GM10266 (cell line): ENCODE measurements at regions not wholly inside any gene's neighbourhood (a gene's known extent, or its start where the extent isn't known, plus 50 kb on each side); places are given as distances from the start of the nearest gene placed in this dataset.

ENCODE experiments used
- DNase-seq: peaks from one replicate; pipeline ENCODE4 v3.0.0; 2012; ENCODE audit errors: extremely low spot score
- TF ChIP-seq, protein P1 (sequence below): IDR thresholded peaks from 2 replicates; pipeline ENCODE4 v1.5.1; 2012; ENCODE audit warnings: mild to moderate bottlenecking, low read depth; ENCODE audit not compliant: control insufficient read depth, insufficient read depth; ENCODE audit errors: missing control alignments

DNA sequence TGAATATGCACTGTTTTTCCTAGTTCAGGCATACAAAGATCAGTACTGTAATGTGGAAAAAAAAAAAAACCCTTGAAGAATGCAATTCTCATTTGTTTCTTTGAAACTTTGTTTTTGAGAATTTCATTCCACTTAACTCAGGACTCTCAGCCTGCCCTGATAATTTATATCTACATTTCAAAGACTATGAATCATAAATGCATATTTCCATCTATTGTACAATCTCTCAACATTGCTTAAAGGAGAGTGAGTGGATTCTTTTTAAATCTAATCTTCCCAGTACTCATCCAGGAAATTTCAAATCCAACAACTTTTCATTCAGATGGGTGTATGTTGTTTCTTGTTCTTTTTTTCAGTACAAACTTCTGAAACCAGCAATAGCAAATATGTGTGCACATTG lies 322.2 kb upstream of the DDI1 start:
- DNase-seq: no peak
- TF ChIP-seq, protein P1, sequence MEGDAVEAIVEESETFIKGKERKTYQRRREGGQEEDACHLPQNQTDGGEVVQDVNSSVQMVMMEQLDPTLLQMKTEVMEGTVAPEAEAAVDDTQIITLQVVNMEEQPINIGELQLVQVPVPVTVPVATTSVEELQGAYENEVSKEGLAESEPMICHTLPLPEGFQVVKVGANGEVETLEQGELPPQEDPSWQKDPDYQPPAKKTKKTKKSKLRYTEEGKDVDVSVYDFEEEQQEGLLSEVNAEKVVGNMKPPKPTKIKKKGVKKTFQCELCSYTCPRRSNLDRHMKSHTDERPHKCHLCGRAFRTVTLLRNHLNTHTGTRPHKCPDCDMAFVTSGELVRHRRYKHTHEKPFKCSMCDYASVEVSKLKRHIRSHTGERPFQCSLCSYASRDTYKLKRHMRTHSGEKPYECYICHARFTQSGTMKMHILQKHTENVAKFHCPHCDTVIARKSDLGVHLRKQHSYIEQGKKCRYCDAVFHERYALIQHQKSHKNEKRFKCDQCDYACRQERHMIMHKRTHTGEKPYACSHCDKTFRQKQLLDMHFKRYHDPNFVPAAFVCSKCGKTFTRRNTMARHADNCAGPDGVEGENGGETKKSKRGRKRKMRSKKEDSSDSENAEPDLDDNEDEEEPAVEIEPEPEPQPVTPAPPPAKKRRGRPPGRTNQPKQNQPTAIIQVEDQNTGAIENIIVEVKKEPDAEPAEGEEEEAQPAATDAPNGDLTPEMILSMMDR: no peak

DNA sequence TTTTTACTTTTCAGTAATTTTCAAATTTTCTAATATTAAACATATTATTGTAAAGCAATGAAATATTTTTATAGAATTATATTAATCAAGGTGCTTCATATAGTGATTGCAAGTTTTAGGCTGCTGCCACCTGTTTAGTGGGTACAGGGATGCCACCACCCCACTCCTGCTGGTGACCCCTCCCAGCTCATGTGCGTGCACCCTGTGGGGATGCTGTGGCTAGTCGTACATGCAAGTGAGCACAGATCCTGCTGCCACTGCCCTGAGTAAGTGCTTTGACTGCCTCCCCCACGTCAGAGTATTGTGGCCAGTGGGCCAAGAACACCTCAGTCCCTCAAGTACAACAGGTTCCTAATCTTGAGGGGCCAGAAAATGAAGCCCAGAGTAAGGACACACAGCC lies 320.1 kb upstream of the DDI1 start:
- DNase-seq: no peak
- TF ChIP-seq, protein P1: no peak

DNA sequence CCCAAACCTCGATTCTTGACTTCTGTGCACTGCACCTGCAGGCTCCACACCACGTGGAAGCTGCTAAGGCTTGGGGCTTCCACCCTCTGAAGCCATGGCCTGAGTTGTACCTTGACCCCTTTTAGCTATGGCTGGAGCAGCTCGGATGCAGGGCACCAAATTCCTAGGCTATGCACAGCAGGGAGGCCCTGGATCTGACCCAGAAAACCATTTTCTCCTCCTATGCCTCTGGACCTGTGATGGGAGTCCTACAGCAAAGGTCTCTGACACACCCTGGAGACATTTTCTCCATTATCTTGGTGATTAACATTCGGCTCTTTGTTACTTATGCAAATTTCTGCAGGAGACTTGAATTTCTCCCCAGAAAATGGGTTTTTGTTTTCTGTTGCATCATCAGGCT lies 309.2 kb upstream of the DDI1 start:
- DNase-seq: no peak
- TF ChIP-seq, protein P1: no peak

DNA sequence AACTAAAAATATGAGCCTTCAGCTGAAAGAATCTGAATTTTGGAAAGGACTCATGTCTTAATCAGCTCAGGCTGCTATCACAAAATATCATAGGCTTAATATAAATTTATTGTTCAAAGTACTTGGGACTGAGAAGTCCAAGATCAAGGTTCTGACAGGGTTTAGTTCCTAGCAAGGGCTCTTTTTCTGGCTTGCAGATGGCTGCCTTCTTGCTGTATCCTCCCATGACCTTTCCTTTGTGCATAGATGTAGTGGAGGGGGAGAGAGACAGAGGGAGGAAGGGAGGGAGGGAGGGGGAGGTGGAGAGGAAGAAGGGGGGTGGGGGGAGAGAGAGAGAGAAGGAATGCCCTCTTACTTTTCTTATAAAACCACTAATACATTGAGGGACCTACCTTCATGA lies 306.8 kb upstream of the DDI1 start:
- TF ChIP-seq, protein P1: no peak
- DNase-seq: no peak

DNA sequence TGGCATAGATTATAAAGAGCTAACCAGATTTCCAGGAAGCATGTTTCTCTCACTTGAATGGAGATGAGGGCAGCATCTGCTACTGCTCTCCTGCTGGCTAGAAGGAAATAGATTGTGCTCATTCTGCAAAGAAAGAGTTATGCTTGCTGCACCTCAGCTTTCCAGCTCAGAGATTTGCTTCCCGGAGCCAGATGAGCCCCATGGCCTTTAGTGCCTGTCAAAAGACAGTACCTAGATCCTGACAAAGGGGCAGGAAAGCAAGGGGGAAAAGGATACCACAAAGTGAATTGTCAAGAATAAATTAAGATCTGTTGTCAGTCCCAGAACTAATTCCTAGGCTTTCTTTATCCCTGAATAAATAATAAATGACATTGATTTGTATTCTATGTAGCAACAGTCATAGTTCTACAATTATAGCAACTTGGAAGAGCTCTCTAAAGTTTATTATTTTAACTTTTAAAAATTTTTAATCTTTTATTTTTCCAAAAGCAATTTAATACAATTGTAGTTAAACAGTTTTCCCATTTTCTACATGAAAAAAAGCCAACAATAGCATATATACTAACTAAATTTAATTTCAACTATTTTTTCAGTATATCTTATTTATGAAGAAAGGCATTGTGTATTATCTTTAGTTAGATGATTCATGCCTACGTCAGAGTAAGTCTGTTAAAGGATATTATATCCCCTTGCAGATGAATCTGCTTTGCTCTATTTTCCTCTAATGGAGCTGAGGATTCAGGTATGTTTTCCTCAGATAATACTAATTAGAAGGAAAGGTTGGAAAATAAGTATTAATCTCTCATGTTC lies 306.1 kb upstream of the DDI1 start:
- TF ChIP-seq, protein P1: no peak
- no peak for DNase-seq

DNA sequence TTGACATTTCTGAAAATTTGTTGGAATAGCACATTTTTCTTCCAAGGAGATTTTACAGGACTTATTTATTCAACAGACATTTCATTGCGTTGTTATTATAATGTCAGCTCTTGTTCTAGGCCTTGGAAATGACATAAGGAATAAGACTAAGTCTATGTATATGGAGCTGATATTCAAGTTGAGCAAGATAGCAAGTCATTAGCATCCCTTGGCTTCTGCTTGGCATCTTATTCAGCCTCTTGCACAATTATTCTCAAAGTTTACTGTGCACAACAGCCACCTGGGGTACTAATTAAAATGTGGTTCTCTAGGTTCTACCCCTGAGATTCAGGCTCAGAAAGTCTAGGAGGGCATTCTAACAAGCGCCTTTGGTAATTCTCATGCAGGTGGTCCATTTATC lies 304.8 kb upstream of the DDI1 start:
- TF ChIP-seq, protein P1: no peak
- no peak for DNase-seq

DNA sequence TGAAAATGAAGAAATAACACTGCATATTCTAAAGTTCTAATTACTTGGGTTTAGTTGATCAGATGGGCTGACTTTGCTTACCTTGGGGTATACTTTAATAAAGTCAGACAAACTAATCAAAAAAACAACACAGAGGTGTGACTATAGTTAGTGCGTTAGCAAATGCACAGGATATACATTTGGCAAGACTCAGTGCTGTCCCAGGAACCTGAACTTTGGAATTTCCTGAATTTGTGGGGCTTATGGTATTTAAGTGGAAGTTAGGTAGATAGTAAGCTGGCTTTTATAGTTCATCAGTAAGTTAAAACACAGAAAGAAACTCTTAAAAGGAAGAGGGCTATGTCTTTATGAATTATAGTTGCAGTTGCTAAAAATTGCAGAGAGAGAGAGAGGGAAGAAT lies 302.6 kb upstream of the DDI1 start:
- TF ChIP-seq, protein P1: no peak
- DNase-seq: no peak
